Breast epithelium (tissue), 3 donors: ENCODE measurements at regions not wholly inside any gene's neighbourhood (a gene's known extent, or its start where the extent isn't known, plus 50 kb on each side); places are given as distances from the start of the nearest gene placed in this dataset.

ENCODE experiments used
- CTCF ChIP-seq, 3 donors: fragments of 450-650 bp; IDR thresholded peaks; one replicate each; pipeline ENCODE4 v1.5.1; 2016 to 2017; ENCODE audit warnings: antibody characterized with exemption in 3 of 3, mild to moderate bottlenecking in 3 of 3, moderate library complexity in 3 of 3
- POLR2A ChIP-seq: fragments of 450-650 bp; IDR thresholded peaks from one replicate; pipeline ENCODE4 v1.6.1; 2016; ENCODE audit warnings: antibody characterized with exemption, mild to moderate bottlenecking, moderate library complexity
- POLR2AphosphoS5 ChIP-seq, 3 donors: sonication (generic); formaldehyde crosslinking; IDR thresholded peaks; one replicate each; pipeline ENCODE4 v1.6.1; 2017; ENCODE audit warnings: antibody characterized with exemption in 3 of 3

GRCh38 chr6:11890209-11890608 is 111.6 kb upstream of the ADTRP start:
- TF ChIP-seq CTCF (IDR thresholded peaks at IDR 0.05) (no peak), POLR2AphosphoS5 (IDR thresholded peaks at IDR 0.05) (no peak), POLR2A (no peak)
